NCI-H2196 treated with DMSO at 0.1 percent for 48 hours (cell line): ENCODE measurements at regions not wholly inside any gene's neighbourhood (a gene's known extent, or its start where the extent isn't known, plus 50 kb on each side); places are given as distances from the start of the nearest gene placed in this dataset.
A peak's percentile ranks its signal among the peaks of the same experiment; 100 is the strongest.

ENCODE experiments used
- DNase-seq: peaks from one replicate; lab custom pipeline; 2025; ENCODE audit not compliant: unreplicated experiment; lab: John Stamatoyannopoulos, UW

DNA sequence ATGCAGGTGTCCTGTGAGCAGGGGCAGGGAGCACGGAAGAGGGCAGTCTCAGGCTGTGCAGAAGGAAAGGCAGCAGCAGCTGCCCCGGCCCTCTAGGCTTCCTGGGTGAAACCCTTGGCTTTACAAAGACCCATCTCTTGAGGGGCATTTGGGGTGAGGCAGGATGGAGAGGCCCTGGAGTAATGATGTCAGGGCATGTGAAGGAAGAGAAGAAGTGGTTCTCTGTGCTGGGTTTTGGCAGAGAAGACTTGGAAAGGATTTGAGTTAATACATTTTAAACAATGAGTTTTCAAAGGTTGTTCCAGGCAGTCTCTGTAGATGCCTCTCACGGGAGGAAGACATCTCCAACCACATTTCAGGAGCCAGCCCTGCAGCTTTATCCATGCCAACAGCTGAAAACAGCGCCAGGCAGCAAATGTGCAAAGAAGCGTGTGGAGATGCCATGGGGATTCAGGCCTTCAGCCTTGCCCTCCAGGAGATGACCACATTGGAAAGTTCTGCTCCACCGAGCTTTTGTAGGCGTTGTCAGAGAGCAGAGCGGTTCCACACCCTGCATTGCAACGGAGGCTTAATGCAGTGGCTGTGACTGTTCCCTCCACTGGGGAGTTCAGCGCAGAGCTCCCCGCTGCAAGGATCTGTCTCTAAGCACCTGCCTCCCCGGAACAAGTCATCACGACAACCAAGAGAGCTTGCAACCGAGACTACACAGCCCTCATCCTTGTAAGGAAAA is 322.8 kb downstream of the UQCRFS1 start:
- DNase-seq = no peak

DNA sequence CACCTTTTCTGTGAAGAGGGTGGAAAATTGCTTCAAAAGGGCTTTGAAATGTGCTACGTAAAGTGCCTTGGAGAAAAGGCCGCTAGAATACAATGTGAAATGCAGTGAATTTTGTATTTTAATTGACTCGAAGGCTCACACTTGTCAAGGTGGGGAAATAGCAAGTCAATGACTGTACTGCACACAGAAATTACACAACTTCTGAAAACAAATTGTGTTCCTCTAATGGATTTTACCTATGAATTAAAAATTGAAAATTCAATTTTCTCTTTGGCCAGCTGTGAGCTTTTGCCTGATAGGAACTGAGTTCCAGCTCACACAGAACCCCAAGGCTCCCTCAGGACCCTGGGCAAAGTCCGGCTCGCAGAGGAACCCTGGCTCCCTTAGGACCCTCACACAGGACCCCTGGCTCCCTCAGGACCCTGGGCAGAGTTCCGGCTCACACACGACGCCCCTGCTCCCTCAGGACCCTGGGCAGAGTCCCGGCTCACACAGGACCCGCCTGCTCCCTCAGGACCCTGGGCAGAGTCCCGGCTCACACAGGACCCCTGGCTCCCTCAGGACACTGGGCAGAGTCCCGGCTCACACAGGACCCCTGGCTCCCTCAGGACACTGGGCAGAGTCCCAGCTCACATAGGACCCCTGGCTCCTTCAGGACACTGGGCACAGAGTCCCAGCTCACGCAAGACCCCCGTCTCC is 324.9 kb downstream of the UQCRFS1 start:
- DNase-seq = no peak

- DNase-seq = no peak
Observed at GRCh38 chr19:28886708-28887107, 326.2 kb downstream of the UQCRFS1 start.

GRCh38 chr19:28885965-28886364 is 327.0 kb downstream of the UQCRFS1 start:
- DNase-seq = no peak

DNA sequence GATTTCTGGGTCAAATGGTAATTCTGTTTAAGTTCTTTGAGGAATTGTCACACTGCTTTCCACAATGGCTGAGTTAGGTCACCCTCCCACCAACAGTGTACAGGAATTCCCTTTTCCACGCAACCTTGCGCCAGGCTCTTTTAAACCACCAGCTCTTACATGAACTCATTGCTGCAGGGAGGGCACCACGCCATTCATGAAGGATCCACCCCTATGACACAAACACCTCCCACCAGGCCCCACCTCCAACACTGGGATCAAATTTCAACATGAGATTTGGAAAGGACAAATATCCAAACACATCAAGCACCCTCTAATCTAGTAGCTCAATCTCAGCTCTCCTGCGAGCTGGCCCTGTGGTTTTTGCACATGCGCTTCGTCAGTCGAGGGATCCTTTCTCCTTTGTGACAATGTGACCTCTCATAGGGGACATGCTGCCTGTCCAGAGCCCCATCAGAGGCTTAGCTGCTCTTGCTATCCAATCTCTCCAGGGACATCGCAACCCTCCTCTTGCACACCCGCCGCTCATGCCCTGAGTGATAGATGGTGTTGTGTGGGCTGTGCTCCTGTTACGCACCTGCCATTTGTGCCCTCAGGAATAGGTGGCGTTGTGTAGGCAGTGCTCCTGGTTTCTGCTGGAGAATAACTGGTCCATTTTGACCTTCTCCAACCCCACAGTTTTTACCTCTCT is 328.0 kb downstream of the UQCRFS1 start:
- no peak for DNase-seq

- no peak for DNase-seq
Observed at GRCh38 chr19:28883241-28883693, 329.7 kb downstream of the UQCRFS1 start.

GRCh38 chr19:28882818-28883217 is 330.1 kb downstream of the UQCRFS1 start:
- no peak for DNase-seq

GRCh38 chr19:28881616-28882015 is 331.3 kb downstream of the UQCRFS1 start:
- peak; percentile 93 for DNase-seq

DNA sequence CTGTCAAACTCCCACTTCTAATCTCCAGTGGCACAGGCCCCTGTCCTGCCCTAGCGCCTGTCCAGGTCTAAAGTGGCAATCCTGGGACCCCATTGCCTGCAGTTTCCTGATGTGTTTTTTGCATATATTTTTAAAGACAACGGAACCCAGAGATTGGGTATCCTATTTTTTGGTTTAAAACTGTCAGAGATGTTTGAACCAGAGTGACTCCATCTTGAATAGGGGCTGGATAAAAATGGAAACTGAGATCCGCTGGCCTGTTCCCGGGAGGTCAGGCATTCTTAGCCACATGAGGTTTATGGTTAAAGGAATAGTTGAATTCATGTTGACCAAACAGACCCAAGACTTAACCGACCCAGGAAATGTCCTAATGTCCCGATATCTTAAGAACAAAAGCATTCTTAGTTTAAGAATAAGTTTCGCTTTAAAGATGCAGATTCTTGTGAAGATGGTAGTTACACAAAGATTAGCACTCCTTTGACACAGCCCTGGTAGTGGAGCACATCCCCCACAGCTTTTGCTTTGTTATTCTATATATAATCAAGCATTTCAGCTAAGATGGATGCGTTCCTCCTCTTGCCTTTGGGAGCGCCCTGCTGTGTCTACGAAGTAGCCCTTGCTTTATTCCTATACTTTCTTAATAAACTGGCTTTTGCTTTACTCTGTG is 332.1 kb downstream of the UQCRFS1 start:
- no peak for DNase-seq

- DNase-seq = peak; percentile 6
Observed at GRCh38 chr19:28878862-28879566, 333.9 kb downstream of the UQCRFS1 start.

DNA sequence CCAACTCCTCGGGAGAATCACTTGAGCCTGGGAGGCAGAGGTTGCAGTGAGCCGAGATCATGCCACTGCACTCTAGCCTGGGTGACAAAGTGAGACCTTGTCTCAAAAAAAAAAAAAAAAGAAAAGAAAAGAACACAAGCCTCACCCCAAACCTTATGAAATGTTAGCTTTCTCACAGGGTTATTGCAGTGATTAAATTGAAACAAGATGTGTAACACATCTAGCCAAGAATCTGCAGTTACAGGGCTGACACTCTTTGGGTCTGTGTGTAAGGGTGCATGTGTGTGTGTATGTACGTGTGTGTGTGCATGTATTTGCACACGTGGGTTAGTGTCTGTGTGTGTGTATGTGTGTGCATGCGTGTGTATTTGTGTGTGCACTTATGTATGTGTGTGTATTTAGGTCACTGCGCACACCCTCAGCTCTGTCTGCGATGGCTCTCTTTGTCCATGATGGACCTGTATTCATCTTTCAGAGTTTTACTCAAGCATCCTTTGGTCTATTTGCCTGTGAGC is 336.3 kb downstream of the UQCRFS1 start:
- DNase-seq = no peak

DNA sequence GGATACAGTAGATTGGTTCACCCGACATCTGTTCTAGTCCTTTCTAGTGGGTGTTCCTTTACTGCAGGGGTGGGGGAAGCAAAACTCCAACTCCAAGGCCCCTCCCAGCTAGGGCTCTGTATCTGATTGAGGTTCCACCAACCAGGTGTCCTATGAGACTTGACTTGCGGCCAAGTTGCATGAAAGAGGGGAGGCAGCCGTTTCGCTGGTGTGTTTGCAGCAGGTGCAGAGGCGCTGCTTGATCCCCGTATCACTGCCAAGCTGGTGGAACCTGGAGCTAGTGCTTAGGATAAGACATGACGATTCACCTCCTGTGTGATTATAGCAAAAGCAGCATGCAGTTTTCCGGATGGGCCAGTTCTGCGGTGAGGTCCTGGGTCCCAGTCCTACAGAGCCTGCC is 338.2 kb downstream of the UQCRFS1 start:
- no peak for DNase-seq

DNA sequence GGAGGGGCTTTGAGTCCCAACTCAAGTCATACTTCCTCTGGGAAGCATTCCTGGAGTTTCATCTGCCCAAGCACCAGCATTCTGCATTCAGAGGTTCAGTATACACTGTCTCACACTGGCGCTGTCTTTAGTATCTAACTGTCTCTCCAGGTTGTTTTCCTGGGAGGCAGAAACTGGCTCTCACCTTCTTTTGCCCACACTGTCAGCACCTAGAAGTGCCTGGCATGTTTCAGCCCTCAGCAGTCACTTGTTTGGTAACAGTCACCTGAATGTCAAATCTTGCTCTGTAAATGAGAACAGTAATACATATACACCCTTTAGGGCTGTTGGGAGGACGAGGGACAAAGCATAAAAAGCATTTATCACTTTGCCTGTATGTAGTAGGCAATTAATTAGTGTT is 339.6 kb downstream of the UQCRFS1 start:
- DNase-seq = no peak

DNA sequence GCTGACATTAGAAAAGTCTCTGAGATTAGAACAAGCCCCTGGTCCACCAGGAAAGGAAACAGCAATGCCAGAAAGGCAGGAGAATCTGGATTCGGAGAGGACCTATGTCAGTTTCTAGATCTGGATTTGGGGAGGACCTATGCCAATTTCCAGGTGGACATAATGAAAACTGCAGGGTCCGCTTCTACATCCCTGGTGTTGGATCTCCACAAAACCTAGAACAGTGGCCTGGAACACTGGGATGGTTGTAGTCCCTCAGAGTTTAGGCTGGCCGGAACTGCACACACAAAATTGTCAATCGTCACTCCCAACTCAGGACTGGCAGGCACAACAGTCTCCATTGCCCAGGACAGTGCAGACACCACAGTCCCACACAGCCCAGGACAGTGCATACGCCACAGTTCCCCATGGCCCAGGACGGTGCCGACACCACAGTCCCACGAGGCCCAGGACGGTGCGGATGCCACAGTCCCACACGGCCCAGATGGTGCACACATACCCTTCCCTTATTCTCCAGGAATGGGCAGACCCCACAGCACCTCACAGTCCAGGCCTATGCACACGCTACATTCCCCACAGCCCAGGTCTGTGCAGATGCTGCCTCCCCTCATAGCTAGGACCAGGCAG is 341.7 kb downstream of the UQCRFS1 start:
- DNase-seq = no peak

GRCh38 chr19:28869459-28869858 is 343.5 kb downstream of the UQCRFS1 start:
- no peak for DNase-seq

- no peak for DNase-seq
Observed at GRCh38 chr19:28868836-28869235, 344.1 kb downstream of the UQCRFS1 start.

GRCh38 chr19:28867978-28868377 is 345.0 kb downstream of the UQCRFS1 start:
- no peak for DNase-seq

GRCh38 chr19:28864577-28865042 is 348.3 kb downstream of the UQCRFS1 start:
- peak; percentile 36 for DNase-seq

- DNase-seq = no peak
Observed at GRCh38 chr19:28864024-28864503, 348.9 kb downstream of the UQCRFS1 start.

- DNase-seq = no peak
Observed at GRCh38 chr19:28862238-28862637, 350.7 kb downstream of the UQCRFS1 start.
